ENCODE measurements at regions not wholly inside any gene's neighbourhood (a gene's known extent, or its start where the extent isn't known, plus 50 kb on each side); places are given as distances from the start of the nearest gene placed in this dataset.

DNA sequence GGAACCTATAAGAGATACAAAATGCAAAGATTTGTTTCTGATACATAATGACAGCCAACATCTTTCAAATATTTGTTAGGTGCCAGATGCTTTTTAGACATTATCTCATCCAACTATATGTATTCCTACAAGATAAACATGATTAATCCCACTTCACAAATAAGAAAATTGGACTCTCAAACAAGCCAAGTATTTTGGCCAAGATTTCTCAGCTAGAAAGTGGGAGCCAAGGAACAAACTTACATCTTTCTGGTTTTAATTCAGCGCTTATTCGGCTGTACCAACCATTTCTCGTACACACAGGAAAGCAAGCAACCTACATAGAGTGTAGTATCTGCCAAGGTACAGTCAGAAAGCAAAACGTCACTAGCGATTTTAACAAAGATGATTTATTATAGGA, 85.7 kb upstream of the SERP2 start:
- TF ChIP-seq CTCF (IDR thresholded peaks at IDR 0.05; ENCODE audit: insufficient read depth, low read length, poor library complexity, severe bottlenecking), result no peak
- no peaks in the 10 kb centered on the region; the same call in 1 of the 2 replicates for H3K27me3 ChIP-seq (replicated peaks; ENCODE audit: control insufficient read depth, insufficient read depth, low read length)
- DNase-seq (ENCODE audit: extremely low read depth, insufficient read length), result no peak
- no peak overlapping the region for H3K4me3 ChIP-seq (replicated peaks; ENCODE audit: low read depth, low read length)
- no peaks in the 10 kb centered on the region for H3K36me3 ChIP-seq (ENCODE audit: control insufficient read depth, insufficient read depth, low read length)

DNA sequence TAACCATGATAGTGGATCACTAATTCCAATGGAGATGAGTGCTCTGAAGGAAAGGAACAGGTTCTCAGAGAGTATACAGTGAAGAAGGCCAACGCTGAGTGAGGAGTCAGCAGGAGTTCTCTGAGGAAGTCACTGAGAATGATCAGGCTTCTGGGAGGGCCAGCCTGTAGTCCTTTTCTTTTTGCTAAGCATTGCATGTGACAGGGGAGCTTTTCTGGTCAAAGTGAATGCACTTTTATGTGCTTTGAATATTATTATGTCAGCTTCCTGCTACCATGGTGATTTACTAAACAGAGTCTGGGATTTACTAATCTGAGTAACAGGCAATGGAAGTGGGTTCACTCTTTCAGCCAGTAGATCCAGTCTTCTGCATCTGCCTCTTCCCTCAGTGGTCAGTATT, 81.1 kb upstream of the SERP2 start:
- no peak for DNase-seq (ENCODE audit: extremely low read depth, insufficient read length)
- no peak for TF ChIP-seq CTCF (IDR thresholded peaks at IDR 0.05; ENCODE audit: insufficient read depth, low read length, poor library complexity, severe bottlenecking)
- H3K4me3 ChIP-seq (replicated peaks; ENCODE audit: low read depth, low read length), result no peak overlapping the region
- no peaks in the 10 kb centered on the region for H3K36me3 ChIP-seq (ENCODE audit: control insufficient read depth, insufficient read depth, low read length)
- no peaks in the 10 kb centered on the region; the same call in 1 of the 2 replicates for H3K27me3 ChIP-seq (replicated peaks; ENCODE audit: control insufficient read depth, insufficient read depth, low read length)

DNA sequence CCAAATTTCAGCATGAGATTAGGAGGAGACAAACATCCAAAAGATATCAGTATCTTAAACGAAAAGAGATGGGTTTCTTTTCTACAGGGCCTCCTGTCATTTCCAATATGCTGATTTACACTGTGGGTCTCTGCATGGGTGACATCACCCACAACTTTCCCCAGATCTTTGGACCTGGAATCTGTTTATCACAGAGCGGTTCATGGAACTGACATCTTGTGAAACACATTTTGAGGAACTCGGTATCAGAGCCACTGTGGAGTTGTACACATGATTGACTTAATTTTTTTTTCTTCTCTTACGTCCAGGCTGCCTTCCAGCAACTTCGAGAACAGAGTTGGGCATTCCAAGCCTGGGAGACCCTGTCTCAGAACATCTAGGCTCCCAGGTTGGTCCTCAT, 80.2 kb upstream of the SERP2 start:
- TF ChIP-seq CTCF (IDR thresholded peaks at IDR 0.05; ENCODE audit: insufficient read depth, low read length, poor library complexity, severe bottlenecking), result no peak
- no peaks in the 10 kb centered on the region; the same call in 1 of the 2 replicates for H3K27me3 ChIP-seq (replicated peaks; ENCODE audit: control insufficient read depth, insufficient read depth, low read length)
- no peak for DNase-seq (ENCODE audit: extremely low read depth, insufficient read length)
- no peaks in the 10 kb centered on the region for H3K36me3 ChIP-seq (ENCODE audit: control insufficient read depth, insufficient read depth, low read length)
- no peak overlapping the region for H3K4me3 ChIP-seq (replicated peaks; ENCODE audit: low read depth, low read length)

DNA sequence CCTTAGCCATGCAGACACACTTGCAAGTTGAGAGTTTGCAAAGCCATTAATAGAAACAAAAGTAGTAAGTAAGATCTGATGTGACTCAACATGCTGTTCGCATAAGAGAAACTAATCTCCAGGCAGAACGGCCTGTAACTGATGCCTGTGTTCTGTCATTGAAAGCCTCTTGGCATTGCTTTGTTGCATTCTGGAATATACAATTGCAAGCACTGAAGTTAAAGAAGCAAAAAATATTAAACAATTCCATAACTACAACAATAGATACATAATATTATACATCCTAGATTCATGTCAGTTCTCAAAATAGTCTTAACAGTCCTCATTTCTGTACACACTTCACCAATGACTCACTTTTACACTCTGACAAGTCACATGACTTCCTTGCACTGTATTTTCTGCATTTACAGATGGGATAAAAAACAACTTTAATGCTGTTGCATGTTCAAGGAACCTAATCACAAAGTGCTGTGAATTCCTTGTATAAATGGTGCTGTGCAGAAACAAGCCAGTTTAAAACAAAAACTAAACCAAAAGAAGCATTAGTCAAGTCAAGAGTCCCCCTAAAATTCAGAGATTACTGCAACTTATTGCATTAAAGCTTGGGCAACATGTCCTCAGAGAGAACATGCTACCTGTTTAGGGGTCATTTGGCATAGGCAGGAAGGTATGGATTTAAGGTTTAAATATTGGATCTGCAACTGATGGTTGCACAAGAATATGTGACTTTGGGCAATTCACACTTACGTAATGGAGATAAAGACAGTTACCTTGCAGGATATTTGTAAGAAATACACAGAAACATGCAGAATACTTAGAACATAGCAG, 79.5 kb upstream of the SERP2 start:
- Histone ChIP-seq H3K4me3 (replicated peaks; ENCODE audit: low read depth, low read length) (no peak overlapping the region), H3K27me3 (replicated peaks; ENCODE audit: control insufficient read depth, insufficient read depth, low read length) (no peaks in the 10 kb centered on the region), H3K36me3 (ENCODE audit: control insufficient read depth, insufficient read depth, low read length) (no peaks in the 10 kb centered on the region)
- DNase-seq (ENCODE audit: extremely low read depth, insufficient read length), result no peak
- TF ChIP-seq CTCF (IDR thresholded peaks at IDR 0.05; ENCODE audit: insufficient read depth, low read length, poor library complexity, severe bottlenecking), result no peak

- Histone ChIP-seq H3K36me3 (ENCODE audit: control insufficient read depth, insufficient read depth, low read length) (no peaks in the 10 kb centered on the region), H3K4me3 (replicated peaks; ENCODE audit: low read depth, low read length) (no peak overlapping the region), H3K27me3 (replicated peaks; ENCODE audit: control insufficient read depth, insufficient read depth, low read length) (no peaks in the 10 kb centered on the region)
- TF ChIP-seq CTCF (IDR thresholded peaks at IDR 0.05; ENCODE audit: insufficient read depth, low read length, poor library complexity, severe bottlenecking), result no peak
- DNase-seq (ENCODE audit: extremely low read depth, insufficient read length), result no peak
Measured at GRCh38 chr13:44294876-44295275, 78.7 kb upstream of the SERP2 start.

Data from GM06990 (cell line).